ENCODE measurements at regions not wholly inside any gene's neighbourhood (a gene's known extent, or its start where the extent isn't known, plus 50 kb on each side); places are given as distances from the start of the nearest gene placed in this dataset.

DNA sequence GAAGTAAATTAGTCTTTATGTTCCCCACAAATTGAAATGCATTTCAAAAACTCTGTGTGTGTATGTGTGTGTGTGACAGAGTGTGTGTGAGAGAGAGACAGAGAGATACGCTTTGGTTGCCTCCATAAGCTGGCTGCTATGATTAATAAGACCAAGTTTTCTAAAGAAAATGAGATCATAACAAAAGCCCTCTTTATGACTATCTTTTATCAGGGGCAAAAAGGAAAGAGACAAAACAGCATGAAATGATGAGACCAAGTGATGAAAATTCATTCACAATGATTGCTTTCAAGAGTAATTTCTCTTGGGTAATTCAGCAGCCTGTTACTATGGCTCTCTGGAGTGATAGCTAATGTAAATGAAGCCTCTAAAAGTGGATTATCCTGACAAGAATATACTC lies 277.6 kb upstream of the PLEKHG7 start:
- H3K4me3 Mint-ChIP-seq (ENCODE audit: unreplicated experiment): no peak overlapping the region

DNA sequence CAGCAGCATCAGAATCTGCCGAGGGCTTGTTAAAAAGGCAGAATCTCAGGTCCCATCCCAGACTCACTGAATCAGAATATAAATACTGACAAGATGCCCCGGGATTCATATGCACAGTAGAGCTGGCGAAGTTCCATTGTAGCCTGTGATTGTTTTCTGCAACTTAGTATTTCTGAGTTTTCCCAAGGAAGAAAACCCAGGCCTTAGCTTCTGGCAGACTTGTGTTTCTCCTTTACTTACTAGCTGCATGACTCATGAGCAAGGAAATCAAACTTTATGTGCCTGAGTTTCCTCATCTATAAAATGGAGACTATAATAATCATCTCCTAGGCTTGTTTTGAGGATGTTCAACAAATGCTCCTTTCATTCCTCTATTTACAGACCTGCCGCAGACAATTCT lies 278.5 kb upstream of the PLEKHG7 start:
- H3K36me3 Mint-ChIP-seq (ENCODE audit: insufficient read depth, unreplicated experiment): no peaks in the 10 kb centered on the region
- no peaks in the 10 kb centered on the region for H3K36me3 ChIP-seq (ENCODE audit: control insufficient read depth, insufficient read depth, low read length)
- H3K4me3 ChIP-seq (ENCODE audit: low read depth, low read length): no peak overlapping the region
- ChIA-PET POLR2A (no interaction called here), CTCF (no interaction called here)
- H3K27me3 ChIP-seq (replicated peaks; ENCODE audit: control insufficient read depth, insufficient read depth, low read length): no peaks in the 10 kb centered on the region
- H3K9me3 ChIP-seq: no peaks in the 10 kb centered on the region
- H3K27ac Mint-ChIP-seq (ENCODE audit: unreplicated experiment): no peak overlapping the region
- H3K4me1 Mint-ChIP-seq (ENCODE audit: low read depth, unreplicated experiment): no peaks in the 10 kb centered on the region
- H3K4me1 ChIP-seq: no peaks in the 10 kb centered on the region
- H3K9me3 Mint-ChIP-seq (ENCODE audit: unreplicated experiment): no peaks in the 10 kb centered on the region
- peaks cover 3% of the 10 kb centered on the region for H3K27me3 Mint-ChIP-seq (ENCODE audit: insufficient read depth, unreplicated experiment)
- TF ChIP-seq, protein P1, sequence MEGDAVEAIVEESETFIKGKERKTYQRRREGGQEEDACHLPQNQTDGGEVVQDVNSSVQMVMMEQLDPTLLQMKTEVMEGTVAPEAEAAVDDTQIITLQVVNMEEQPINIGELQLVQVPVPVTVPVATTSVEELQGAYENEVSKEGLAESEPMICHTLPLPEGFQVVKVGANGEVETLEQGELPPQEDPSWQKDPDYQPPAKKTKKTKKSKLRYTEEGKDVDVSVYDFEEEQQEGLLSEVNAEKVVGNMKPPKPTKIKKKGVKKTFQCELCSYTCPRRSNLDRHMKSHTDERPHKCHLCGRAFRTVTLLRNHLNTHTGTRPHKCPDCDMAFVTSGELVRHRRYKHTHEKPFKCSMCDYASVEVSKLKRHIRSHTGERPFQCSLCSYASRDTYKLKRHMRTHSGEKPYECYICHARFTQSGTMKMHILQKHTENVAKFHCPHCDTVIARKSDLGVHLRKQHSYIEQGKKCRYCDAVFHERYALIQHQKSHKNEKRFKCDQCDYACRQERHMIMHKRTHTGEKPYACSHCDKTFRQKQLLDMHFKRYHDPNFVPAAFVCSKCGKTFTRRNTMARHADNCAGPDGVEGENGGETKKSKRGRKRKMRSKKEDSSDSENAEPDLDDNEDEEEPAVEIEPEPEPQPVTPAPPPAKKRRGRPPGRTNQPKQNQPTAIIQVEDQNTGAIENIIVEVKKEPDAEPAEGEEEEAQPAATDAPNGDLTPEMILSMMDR (IDR thresholded peaks at IDR 0.05; ENCODE audit: insufficient read depth in 1 of 2, low read depth in 1 of 2, low read length in 1 of 2, severe bottlenecking in 1 of 2, unreplicated experiment in 1 of 2): no peak
- BruUV-seq (replicated peaks): no TSS peak
- intact Hi-C loops (cut with micrococcal nuclease; ENCODE audit: unreplicated experiment): no loop called here
- no peak overlapping the region for H3K4me3 Mint-ChIP-seq (ENCODE audit: unreplicated experiment)
- DNase-seq: no peak

More for the DNA sequence above, 277.6 kb upstream of the PLEKHG7 start:
- ChIA-PET CTCF (no interaction called here), POLR2A (no interaction called here)
- intact Hi-C loops (cut with micrococcal nuclease; ENCODE audit: unreplicated experiment): no loop called here
- H3K4me1 ChIP-seq: no peaks in the 10 kb centered on the region
- no peak overlapping the region for H3K4me3 ChIP-seq (ENCODE audit: low read depth, low read length)
- no TSS peak for BruUV-seq (replicated peaks)
- peaks cover 3% of the 10 kb centered on the region for H3K27me3 Mint-ChIP-seq (ENCODE audit: insufficient read depth, unreplicated experiment)
- no peaks in the 10 kb centered on the region for H3K4me1 Mint-ChIP-seq (ENCODE audit: low read depth, unreplicated experiment)
- TF ChIP-seq, protein P1 (IDR thresholded peaks at IDR 0.05; ENCODE audit: insufficient read depth in 1 of 2, low read depth in 1 of 2, low read length in 1 of 2, severe bottlenecking in 1 of 2, unreplicated experiment in 1 of 2): no peak
- no peaks in the 10 kb centered on the region for H3K36me3 ChIP-seq (ENCODE audit: control insufficient read depth, insufficient read depth, low read length)
- no peaks in the 10 kb centered on the region for H3K9me3 Mint-ChIP-seq (ENCODE audit: unreplicated experiment)
- no peaks in the 10 kb centered on the region for H3K36me3 Mint-ChIP-seq (ENCODE audit: insufficient read depth, unreplicated experiment)
- no peak for DNase-seq
- no peaks in the 10 kb centered on the region for H3K9me3 ChIP-seq
- H3K27me3 ChIP-seq (replicated peaks; ENCODE audit: control insufficient read depth, insufficient read depth, low read length): no peaks in the 10 kb centered on the region
- H3K27ac Mint-ChIP-seq (ENCODE audit: unreplicated experiment): no peak overlapping the region

- intact Hi-C loops (cut with micrococcal nuclease; ENCODE audit: unreplicated experiment): no loop called here
Measured at GRCh38 chr12:92421701-92422100, 276.1 kb upstream of the BTG1 start.

More at GRCh38 chr12:92421701-92422100, 276.1 kb upstream of the BTG1 start:
- no peaks in the 10 kb centered on the region for H3K4me1 ChIP-seq
- Mint-ChIP-seq H3K4me3 (ENCODE audit: unreplicated experiment) (no peak overlapping the region), H3K36me3 (ENCODE audit: insufficient read depth, unreplicated experiment) (no peaks in the 10 kb centered on the region), H3K27me3 (ENCODE audit: insufficient read depth, unreplicated experiment) (peaks cover 2% of the 10 kb centered on the region), H3K9me3 (ENCODE audit: unreplicated experiment) (no peaks in the 10 kb centered on the region), H3K4me1 (ENCODE audit: low read depth, unreplicated experiment) (no peaks in the 10 kb centered on the region), H3K27ac (ENCODE audit: unreplicated experiment) (no peak overlapping the region)
- BruUV-seq (replicated peaks): no TSS peak
- H3K4me3 ChIP-seq (ENCODE audit: low read depth, low read length): no peak overlapping the region
- TF ChIP-seq, protein P1 (IDR thresholded peaks at IDR 0.05; ENCODE audit: insufficient read depth in 1 of 2, low read depth in 1 of 2, low read length in 1 of 2, severe bottlenecking in 1 of 2, unreplicated experiment in 1 of 2): no peak
- no peaks in the 10 kb centered on the region for H3K9me3 ChIP-seq
- ChIA-PET CTCF (no interaction called here), POLR2A (no interaction called here)
- DNase-seq: peak in 1 of 2 experiments; percentile 4
- H3K27me3 ChIP-seq (replicated peaks; ENCODE audit: control insufficient read depth, insufficient read depth, low read length): no peaks in the 10 kb centered on the region
- no peaks in the 10 kb centered on the region for H3K36me3 ChIP-seq (ENCODE audit: control insufficient read depth, insufficient read depth, low read length)

Data from Caco-2 (cell line).